GM18868 (cell line): ENCODE measurements at regions not wholly inside any gene's neighbourhood (a gene's known extent, or its start where the extent isn't known, plus 50 kb on each side); places are given as distances from the start of the nearest gene placed in this dataset.

Source experiments
- ATAC-seq: cut with Tn5 transposase; IDR thresholded peaks from one replicate; pipeline ENCODE4 v1.9.1; 2021; ENCODE audit warnings: mild to moderate bottlenecking, moderate library complexity; ENCODE audit not compliant: unreplicated experiment

DNA sequence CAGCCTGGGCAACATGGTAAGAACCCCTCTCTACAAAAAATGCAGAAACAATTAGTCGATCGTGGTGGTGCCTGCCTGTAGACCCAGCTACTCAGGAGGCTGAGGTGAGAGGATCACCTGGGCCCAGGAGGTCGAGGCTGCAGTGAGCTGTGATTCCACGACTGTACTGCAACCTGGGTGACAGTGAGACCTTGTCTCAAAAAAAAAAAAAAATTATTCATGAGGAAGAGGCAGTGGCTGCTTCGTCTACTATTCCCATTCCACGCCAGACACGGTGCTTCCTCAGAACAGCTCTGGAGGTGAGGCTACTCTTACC lies 52.2 kb upstream of the GSE1 start:
- ATAC-seq: no peak

DNA sequence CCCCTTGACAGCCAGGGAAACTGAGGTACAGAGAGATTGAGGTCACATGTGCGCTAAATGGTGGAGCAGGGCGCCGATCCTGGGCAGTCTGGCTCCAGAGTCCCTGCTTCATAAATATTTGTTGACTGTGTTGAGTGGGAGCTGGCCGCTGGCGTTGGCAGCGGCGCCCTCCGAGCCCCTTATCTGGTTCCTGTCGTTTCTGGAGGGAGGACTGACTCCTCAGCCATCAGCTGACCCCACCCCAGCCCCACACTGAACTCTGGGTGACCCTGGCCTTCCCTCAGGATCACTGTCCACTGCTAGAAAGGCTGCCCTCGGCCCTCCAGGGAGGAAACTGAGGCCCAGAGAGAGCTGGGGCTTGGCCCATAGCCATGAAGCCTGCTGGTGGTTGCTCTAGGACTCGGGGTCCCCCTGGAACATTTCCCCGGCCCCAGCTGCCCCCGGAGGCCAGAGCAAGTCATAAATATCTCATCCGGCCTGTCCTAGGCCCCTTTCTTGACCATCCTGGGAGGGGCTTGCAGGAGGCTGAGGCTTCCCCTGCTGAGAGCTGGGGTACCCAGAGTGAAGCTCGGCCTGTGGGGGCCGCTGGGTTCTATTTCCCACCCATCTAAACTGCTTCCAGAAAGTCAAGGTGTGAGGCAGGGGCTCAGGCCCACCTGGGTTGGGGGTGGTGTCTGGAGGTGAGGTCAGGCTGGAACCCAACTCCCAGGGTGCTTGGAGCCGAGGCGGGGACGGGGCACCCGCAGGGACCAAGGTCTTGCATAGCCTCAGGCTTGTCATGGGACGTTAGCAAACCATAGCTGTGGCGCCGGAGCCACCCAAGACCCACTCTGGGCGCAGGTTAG lies 51.7 kb upstream of the GSE1 start:
- no peak for ATAC-seq

DNA sequence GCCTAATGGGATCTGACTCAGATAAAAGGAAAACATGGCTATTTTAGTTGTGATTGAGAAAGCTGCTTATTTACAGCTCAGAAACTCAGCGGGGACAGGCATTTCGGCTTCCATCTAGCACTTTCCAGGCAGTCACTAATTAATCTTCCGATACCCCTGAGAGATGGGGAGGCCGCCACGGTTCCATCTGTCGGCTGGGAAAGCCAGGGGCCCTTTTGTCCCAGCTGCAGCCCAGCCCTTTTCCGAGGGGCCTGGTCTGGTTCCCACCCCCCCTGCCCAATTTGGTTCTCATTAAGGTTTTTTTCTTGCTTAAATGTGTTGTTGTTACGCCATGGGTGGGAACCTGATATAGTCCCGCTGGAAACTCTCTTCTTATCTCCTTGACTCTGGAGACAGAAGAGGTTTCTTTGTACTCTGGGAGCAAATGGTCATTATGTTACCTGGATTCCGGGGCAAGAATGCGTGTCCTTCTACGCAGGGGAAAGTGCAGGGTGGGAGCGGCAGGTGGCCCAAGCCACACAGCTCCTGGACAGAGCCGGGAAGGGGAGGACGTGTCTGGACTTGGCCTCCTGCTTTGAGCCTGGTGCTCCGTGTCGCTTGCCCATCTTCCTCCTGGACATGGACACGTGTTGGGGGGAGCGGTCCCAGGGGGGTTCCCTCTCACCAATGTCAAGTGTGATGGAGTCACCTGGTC lies 50.9 kb upstream of the GSE1 start:
- no peak for ATAC-seq

DNA sequence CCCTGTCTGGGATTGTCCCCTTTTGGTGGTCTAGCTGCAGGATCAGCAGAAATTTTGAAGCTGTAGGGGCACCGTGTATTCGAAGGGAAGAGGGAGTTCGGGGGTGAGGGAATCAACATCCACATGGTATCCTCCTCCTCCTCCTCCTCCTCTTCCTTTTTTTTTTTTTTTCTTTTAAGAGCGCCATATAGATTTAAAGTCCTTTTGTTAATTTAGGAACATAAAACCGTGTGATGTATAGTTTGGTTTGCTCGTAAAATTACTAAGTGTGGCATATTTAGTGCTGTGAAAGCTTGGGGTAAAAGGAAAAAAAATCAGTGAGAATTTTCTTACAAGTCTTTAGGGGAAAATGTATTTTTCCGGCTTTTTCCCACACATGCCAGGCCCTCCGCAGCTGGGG lies 50.1 kb upstream of the GSE1 start:
- no peak for ATAC-seq
